GM23338 (cell line): ENCODE measurements at regions not wholly inside any gene's neighbourhood (a gene's known extent, or its start where the extent isn't known, plus 50 kb on each side); places are given as distances from the start of the nearest gene placed in this dataset.
A peak's percentile ranks its signal among the peaks of the same experiment; 100 is the strongest.

ENCODE experiments used
- ATAC-seq: fragments of 200-7000 bp; cut with Tn5 transposase; 3 replicates; pipeline ENCODE4 v1.9.1; 2020
- DNase-seq: peaks from one replicate; pipeline ENCODE4 v3.0.0-alpha.2; 2015; ENCODE audit warnings: low spot score
- H2AFZ ChIP-seq: fragments of 200-600 bp; sonication (generic); 2 replicates; pipeline ENCODE4 v1.8.0; 2016; ENCODE audit warnings: antibody characterized with exemption, mild to moderate bottlenecking, moderate library complexity
- H3F3A ChIP-seq: fragments of 200-600 bp; sonication (generic); replicated peaks from 2 replicates; pipeline ENCODE4 v1.8.0; 2017; ENCODE audit warnings: antibody characterized with exemption, mixed run types, low read depth
- H3K27ac ChIP-seq: fragments of 200-600 bp; sonication (generic); 2 replicates; pipeline ENCODE4 v1.6.1; 2016; ENCODE audit warnings: low read depth
- H3K27me3 ChIP-seq: fragments of 200-600 bp; sonication (generic); 2 replicates; pipeline ENCODE4 v1.8.0; 2016; ENCODE audit warnings: mild to moderate bottlenecking, mixed run types, moderate library complexity; ENCODE audit not compliant: insufficient read depth
- H3K36me3 ChIP-seq: fragments of 200-600 bp; sonication (generic); 2 replicates; pipeline ENCODE4 v1.8.0; 2016; ENCODE audit warnings: mild to moderate bottlenecking; ENCODE audit not compliant: insufficient read depth
- H3K4me1 ChIP-seq: fragments of 200-600 bp; sonication (generic); 2 replicates; pipeline ENCODE4 v1.8.0; 2016; ENCODE audit warnings: mild to moderate bottlenecking, moderate library complexity; ENCODE audit not compliant: insufficient read depth
- H3K4me2 ChIP-seq: fragments of 200-600 bp; sonication (generic); 2 replicates; pipeline ENCODE4 v1.7.1; 2017; ENCODE audit warnings: mixed run types
- H3K4me3 ChIP-seq: fragments of 200-600 bp; sonication (generic); 2 replicates; pipeline ENCODE4 v1.6.1; 2016; ENCODE audit warnings: mixed run types
- H3K79me2 ChIP-seq: fragments of 200-600 bp; sonication (generic); replicated peaks from 2 replicates; pipeline ENCODE4 v1.8.0; 2017; ENCODE audit warnings: mild to moderate bottlenecking; ENCODE audit not compliant: insufficient read depth
- H3K9me2 ChIP-seq: fragments of 200-600 bp; sonication (generic); 2 replicates; pipeline ENCODE4 v1.8.0; 2017; ENCODE audit not compliant: insufficient read depth
- H4K20me1 ChIP-seq: fragments of 200-600 bp; sonication (generic); replicated peaks from 2 replicates; pipeline ENCODE4 v1.8.0; 2017; ENCODE audit warnings: mild to moderate bottlenecking; ENCODE audit not compliant: insufficient read depth
- H3K27ac Mint-ChIP-seq: 2 replicates; pipeline ENCODE4 v1.8.0; 2020; ENCODE audit warnings: inconsistent platforms, mild to moderate bottlenecking, moderate library complexity, mixed read lengths
- H3K27me3 Mint-ChIP-seq: 3 replicates; pipeline ENCODE4 v1.8.0; 2022; ENCODE audit warnings: low read depth, mild to moderate bottlenecking, moderate library complexity, mixed read lengths, inconsistent platforms; ENCODE audit not compliant: insufficient read depth, poor library complexity
- H3K36me3 Mint-ChIP-seq: 3 replicates; pipeline ENCODE4 v1.8.0; 2021; ENCODE audit warnings: low read depth, mild to moderate bottlenecking, inconsistent platforms, moderate library complexity, mixed read lengths
- H3K4me1 Mint-ChIP-seq: 3 replicates; pipeline ENCODE4 v1.8.0; 2020; ENCODE audit warnings: mild to moderate bottlenecking, inconsistent platforms, mixed read lengths
- H3K4me3 Mint-ChIP-seq: 3 replicates; pipeline ENCODE4 v1.8.0; 2021; ENCODE audit warnings: moderate library complexity, mild to moderate bottlenecking, inconsistent platforms, mixed read lengths
- H3K9me3 Mint-ChIP-seq: 3 replicates; pipeline ENCODE4 v1.8.0; 2020; ENCODE audit warnings: moderate library complexity, mild to moderate bottlenecking, inconsistent platforms, mixed read lengths
- CREB1 ChIP-seq: fragments of 250-450 bp; sonication (Bioruptor Pico); IDR thresholded peaks from 2 replicates; pipeline ENCODE4 v1.5.0; 2020; ENCODE audit warnings: low read depth, mild to moderate bottlenecking, moderate library complexity
- EZH2 ChIP-seq: fragments of 200-600 bp; sonication (generic); IDR thresholded peaks from one replicate; pipeline ENCODE4 v1.8.0; 2017; ENCODE audit warnings: antibody characterized with exemption, mild to moderate bottlenecking, low read depth; ENCODE audit not compliant: unreplicated experiment
- EZH2phosphoT487 ChIP-seq: fragments of 200-600 bp; sonication (generic); IDR thresholded peaks from one replicate; pipeline ENCODE4 v1.8.1; 2018; ENCODE audit warnings: antibody characterized with exemption; ENCODE audit not compliant: unreplicated experiment
- JUNB ChIP-seq: IDR thresholded peaks from one replicate; pipeline ENCODE4 v1.6.1; 2016; ENCODE audit warnings: antibody characterized with exemption; ENCODE audit not compliant: unreplicated experiment
- ZNF114 ChIP-seq: fragments of 250-450 bp; sonication (Bioruptor Pico); IDR thresholded peaks from 2 replicates; pipeline ENCODE4 v1.5.0; 2020; ENCODE audit warnings: mild to moderate bottlenecking, moderate library complexity
- TF ChIP-seq, protein P1 (sequence below): IDR thresholded peaks from 2 replicates; pipeline ENCODE4 v1.6.1; 2016; ENCODE audit warnings: antibody characterized with exemption
- TF ChIP-seq, protein P2 (sequence below), 2 experiments: fragments of 200-600 bp in 1 of 2; sonication (generic) in 1 of 2; conservative IDR thresholded peaks; 2 replicates each; pipeline versions ENCODE4 v1.5.1 to v1.6.1; 2016 to 2017; ENCODE audit warnings: antibody characterized with exemption in 2 of 2, low read depth in 2 of 2, mild to moderate bottlenecking in 2 of 2, moderate library complexity in 1 of 2

GRCh38 chr11:104549019-104549418 lies 349.2 kb downstream of the CASP12 start:
- Histone ChIP-seq H3K4me3 (no peak overlapping the region), H3K27ac (no peak overlapping the region), H3K4me2 (no peak overlapping the region), H3K79me2 (no peaks in the 10 kb centered on the region), H3K9me2 (no peaks in the 10 kb centered on the region), H3K36me3 (no peaks in the 10 kb centered on the region), H2AFZ (peak overlapping the region; percentile 65; the same call in 1 of the 2 replicates), H3K27me3 (no peaks in the 10 kb centered on the region), H3K4me1 (no peaks in the 10 kb centered on the region), H3F3A (no peaks in the 10 kb centered on the region), H4K20me1 (no peaks in the 10 kb centered on the region)
- no peaks in the 10 kb centered on the region for H3K36me3 Mint-ChIP-seq
- no peak for TF ChIP-seq ZNF114 (CRISPR knock-in tag)
- no peak for TF ChIP-seq EZH2
- no peak for TF ChIP-seq CREB1 (CRISPR knock-in tag)
- no peaks in the 10 kb centered on the region for H3K9me3 Mint-ChIP-seq
- 0 out of 2 replicates have a peak overlapping the region, but pooled peaks have one; percentile 30 for H3K27ac Mint-ChIP-seq
- H3K4me1 Mint-ChIP-seq = no peaks in the 10 kb centered on the region
- DNase-seq (no peak), ATAC-seq (no peak)
- H3K4me3 Mint-ChIP-seq = no peak overlapping the region
- H3K27me3 Mint-ChIP-seq = no peaks in the 10 kb centered on the region

DNA sequence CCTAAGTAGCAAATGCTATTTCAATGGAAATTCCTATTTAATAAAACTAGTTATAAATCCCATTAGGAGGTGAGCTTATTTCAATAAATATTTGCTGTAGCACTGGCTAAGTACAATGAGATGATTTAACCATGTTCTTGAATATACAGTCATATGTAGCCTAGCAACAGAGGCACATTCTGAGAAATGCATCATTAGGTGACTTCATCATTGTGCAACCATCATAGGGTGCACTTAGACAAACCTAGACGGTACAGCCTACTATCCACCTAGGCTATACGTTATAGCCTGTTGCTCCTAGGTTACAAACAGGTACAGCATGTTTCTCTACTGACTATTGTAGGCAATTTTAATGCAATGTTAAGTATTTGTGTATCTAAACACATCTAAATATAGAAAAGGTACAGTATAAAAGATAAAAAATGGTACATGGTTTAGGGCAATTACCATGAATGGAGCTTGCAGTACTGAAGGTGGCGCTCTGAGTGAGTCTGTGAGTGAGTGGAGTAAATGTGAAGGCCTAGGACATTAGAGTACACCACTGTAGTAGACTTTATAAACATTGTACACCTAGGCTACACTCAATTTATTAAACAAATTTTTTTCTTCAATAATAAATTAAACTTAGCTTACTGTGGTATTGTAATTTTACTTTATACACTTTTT lies 350.1 kb downstream of the CASP12 start:
- Histone ChIP-seq H2AFZ (no peak overlapping the region), H3K9me2 (no peaks in the 10 kb centered on the region), H3F3A (no peaks in the 10 kb centered on the region), H3K4me3 (no peak overlapping the region), H3K27me3 (no peaks in the 10 kb centered on the region), H3K4me2 (no peak overlapping the region), H4K20me1 (no peaks in the 10 kb centered on the region), H3K36me3 (no peaks in the 10 kb centered on the region), H3K79me2 (no peaks in the 10 kb centered on the region), H3K27ac (no peak overlapping the region), H3K4me1 (no peaks in the 10 kb centered on the region)
- no peaks in the 10 kb centered on the region for H3K36me3 Mint-ChIP-seq
- no peaks in the 10 kb centered on the region for H3K4me1 Mint-ChIP-seq
- DNase-seq (peak; percentile 55), ATAC-seq (peak; percentile 42; the same call in 2 of the 3 replicates)
- H3K4me3 Mint-ChIP-seq = no peak overlapping the region
- no peak for TF ChIP-seq ZNF114 (CRISPR knock-in tag)
- TF ChIP-seq, protein P1, sequence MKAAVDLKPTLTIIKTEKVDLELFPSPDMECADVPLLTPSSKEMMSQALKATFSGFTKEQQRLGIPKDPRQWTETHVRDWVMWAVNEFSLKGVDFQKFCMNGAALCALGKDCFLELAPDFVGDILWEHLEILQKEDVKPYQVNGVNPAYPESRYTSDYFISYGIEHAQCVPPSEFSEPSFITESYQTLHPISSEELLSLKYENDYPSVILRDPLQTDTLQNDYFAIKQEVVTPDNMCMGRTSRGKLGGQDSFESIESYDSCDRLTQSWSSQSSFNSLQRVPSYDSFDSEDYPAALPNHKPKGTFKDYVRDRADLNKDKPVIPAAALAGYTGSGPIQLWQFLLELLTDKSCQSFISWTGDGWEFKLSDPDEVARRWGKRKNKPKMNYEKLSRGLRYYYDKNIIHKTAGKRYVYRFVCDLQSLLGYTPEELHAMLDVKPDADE = no peak
- TF ChIP-seq, protein P2, sequence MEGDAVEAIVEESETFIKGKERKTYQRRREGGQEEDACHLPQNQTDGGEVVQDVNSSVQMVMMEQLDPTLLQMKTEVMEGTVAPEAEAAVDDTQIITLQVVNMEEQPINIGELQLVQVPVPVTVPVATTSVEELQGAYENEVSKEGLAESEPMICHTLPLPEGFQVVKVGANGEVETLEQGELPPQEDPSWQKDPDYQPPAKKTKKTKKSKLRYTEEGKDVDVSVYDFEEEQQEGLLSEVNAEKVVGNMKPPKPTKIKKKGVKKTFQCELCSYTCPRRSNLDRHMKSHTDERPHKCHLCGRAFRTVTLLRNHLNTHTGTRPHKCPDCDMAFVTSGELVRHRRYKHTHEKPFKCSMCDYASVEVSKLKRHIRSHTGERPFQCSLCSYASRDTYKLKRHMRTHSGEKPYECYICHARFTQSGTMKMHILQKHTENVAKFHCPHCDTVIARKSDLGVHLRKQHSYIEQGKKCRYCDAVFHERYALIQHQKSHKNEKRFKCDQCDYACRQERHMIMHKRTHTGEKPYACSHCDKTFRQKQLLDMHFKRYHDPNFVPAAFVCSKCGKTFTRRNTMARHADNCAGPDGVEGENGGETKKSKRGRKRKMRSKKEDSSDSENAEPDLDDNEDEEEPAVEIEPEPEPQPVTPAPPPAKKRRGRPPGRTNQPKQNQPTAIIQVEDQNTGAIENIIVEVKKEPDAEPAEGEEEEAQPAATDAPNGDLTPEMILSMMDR (conservative IDR thresholded peaks at IDR 0.05; ENCODE audit: low read depth in 2 of 2) = peak; percentile 69 to 82
- H3K27ac Mint-ChIP-seq = no peak overlapping the region
- no peaks in the 10 kb centered on the region; the same call in 2 of the 3 replicates for H3K9me3 Mint-ChIP-seq
- no peaks in the 10 kb centered on the region for H3K27me3 Mint-ChIP-seq

DNA sequence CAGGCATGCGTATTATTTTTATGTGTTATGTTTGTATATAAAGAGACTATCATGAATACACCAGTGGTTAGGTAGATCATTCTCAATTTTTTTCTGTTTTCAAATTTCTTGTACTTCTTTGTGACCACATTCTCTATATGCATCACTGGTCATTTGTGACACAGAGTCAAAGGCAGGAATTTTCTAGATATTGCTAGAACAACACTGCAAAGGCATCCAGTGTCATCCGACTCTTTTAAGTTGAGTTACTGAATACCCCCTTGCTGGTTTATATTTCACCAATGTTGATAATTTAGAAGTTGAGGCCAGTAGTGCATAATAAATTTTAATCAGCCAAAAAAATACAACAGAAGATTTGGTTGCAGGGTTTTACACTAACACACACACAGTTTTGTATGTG lies 351.8 kb downstream of the CASP12 start:
- no peaks in the 10 kb centered on the region for H3K79me2 ChIP-seq
- Mint-ChIP-seq H3K4me3 (no peak overlapping the region), H3K9me3 (no peaks in the 10 kb centered on the region; the same call in 2 of the 3 replicates), H3K27me3 (no peaks in the 10 kb centered on the region), H3K27ac (no peak overlapping the region), H3K36me3 (no peaks in the 10 kb centered on the region), H3K4me1 (no peaks in the 10 kb centered on the region)
- no peaks in the 10 kb centered on the region for H3F3A ChIP-seq
- H3K9me2 ChIP-seq = no peaks in the 10 kb centered on the region
- H3K4me2 ChIP-seq = no peak overlapping the region
- no peak for ATAC-seq
- no peaks in the 10 kb centered on the region for H4K20me1 ChIP-seq
- H3K4me3 ChIP-seq = no peak overlapping the region
- no peak overlapping the region for H3K27ac ChIP-seq
- no peaks in the 10 kb centered on the region for H3K27me3 ChIP-seq
- DNase-seq = no peak
- H3K4me1 ChIP-seq = no peaks in the 10 kb centered on the region
- H2AFZ ChIP-seq = no peak overlapping the region
- H3K36me3 ChIP-seq = no peaks in the 10 kb centered on the region
- TF ChIP-seq JUNB (no peak), EZH2phosphoT487 (no peak), CREB1 (CRISPR knock-in tag) (no peak)
